ENCODE measurements at regions not wholly inside any gene's neighbourhood (a gene's known extent, or its start where the extent isn't known, plus 50 kb on each side); places are given as distances from the start of the nearest gene placed in this dataset.

DNA sequence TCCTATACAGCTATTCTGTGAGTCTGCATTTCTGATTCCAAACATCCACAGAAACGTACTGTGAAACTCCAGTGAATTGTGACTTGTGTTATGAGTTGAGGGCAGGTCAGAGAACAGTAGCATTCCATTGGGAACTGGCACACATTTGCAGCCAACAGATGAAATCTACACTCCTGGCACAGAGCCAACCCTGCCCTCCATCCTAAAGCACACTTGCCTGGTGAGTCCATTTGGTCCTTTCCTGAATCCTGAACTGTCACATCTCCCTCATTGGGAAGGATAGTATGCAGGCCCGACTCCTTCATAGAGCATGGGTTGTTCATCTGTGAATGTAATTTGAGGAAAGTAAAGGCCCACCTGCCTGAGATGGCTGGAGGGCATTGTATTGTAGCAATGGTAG, 314.3 kb upstream of the RASGRP1 start:
- no peak for FAIRE-seq

DNA sequence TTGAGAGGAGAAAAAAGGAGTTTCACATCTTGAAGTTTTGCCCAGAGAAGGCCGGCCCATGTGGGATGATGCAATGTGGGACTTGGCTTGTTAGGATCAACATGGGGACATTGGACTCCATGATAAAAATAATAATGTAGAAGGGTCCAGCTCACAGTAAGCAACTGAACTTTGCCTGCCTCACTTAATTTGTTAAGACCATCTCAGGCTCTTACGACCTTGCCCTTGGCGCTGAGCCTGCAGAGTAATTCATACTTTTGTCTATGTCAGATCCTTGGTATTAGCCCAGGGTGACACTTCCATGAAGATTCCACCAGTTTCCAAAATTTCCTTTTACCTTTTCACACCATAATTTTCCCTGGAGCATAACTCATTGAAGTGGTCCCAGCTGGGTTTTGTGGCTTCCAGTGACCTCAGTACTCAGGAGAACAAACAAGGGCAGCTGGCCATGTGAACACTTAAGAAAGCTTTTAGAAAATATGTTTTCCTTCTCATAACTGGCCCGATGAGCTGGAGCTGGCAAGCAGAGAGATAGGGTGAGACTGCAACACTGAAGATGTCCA, 315.4 kb upstream of the RASGRP1 start:
- FAIRE-seq (no peak), DNase-seq (ENCODE audit: insufficient read length, low spot score) (no peak)

More for the DNA sequence above, 314.3 kb upstream of the RASGRP1 start:
- DNase-seq (ENCODE audit: insufficient read length, low spot score), result no peak

GRCh38 chr15:38882221-38882620, 317.6 kb upstream of the RASGRP1 start:
- DNase-seq (ENCODE audit: insufficient read length, low spot score), result no peak
- FAIRE-seq, result no peak

GRCh38 chr15:38883987-38884386, 319.4 kb upstream of the RASGRP1 start:
- no peak for FAIRE-seq
- DNase-seq (ENCODE audit: insufficient read length, low spot score), result no peak

GRCh38 chr15:38885001-38885400, 320.4 kb upstream of the RASGRP1 start:
- no peak for FAIRE-seq
- DNase-seq (ENCODE audit: insufficient read length, low spot score), result no peak

DNA sequence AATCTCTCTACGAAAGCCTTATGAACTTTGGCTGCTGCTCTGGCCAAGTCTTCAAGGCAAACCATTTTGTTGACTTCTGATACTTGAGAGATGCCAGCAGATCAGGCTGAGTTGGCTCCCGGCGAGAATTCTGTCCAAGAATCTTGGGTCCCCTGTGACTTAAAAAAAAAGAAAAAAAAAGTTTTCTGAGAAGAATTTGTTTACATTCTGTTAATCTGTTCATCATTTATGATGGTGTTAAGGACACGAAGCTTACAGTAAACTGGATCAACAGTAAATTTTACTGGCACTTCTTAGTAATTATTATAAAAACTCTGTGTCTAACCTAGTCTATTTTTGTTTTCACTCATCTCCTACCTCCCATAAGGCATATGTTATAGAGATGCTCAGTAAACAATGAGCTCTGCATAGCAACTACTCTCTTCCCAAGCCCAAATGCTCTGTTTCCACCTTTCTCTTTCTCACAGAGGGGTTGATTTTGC, 320.9 kb upstream of the RASGRP1 start:
- FAIRE-seq (no peak), DNase-seq (ENCODE audit: insufficient read length, low spot score) (no peak)

GRCh38 chr15:38886315-38887163, 321.9 kb upstream of the RASGRP1 start:
- DNase-seq (ENCODE audit: insufficient read length, low spot score) (no peak), FAIRE-seq (no peak)

GRCh38 chr15:38888701-38889221, 324.1 kb upstream of the RASGRP1 start:
- DNase-seq (ENCODE audit: insufficient read length, low spot score), result no peak
- no peak for FAIRE-seq

DNA sequence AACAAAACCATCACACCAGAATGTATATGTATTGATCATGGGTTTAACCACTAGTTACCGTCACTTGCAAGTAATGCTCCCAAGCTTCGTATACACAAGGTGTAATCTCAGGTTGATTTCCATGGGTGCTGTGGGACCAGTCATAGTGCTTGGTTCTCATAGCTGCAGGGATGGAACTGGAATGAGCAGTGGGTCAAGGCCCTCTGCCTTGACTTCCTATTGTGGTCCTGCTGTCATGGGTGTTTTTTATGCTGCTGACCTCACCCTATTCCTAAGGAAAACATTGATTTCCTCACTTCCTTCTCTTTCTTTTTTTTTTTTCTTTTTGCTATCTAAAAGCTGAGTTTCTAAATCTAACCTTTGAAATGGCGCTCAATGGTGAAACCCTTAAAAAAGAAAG, 325.6 kb upstream of the RASGRP1 start:
- no peak for DNase-seq (ENCODE audit: insufficient read length, low spot score)
- no peak for FAIRE-seq

DNA sequence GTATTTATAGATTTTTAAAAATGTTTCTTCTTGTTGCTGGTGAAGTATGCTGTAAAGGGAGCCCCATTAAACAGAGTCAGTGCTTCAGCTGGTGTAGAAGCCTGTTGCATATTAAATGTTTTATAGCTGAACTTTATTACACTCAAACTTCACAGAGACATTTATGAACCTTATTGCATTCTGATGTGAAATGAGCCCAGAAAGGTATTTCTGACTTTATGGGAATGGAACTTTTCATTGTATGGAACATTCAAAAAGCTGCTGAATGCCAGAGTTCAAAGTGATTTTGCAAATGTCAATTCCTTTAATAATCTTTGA, 329.3 kb upstream of the RASGRP1 start:
- DNase-seq (ENCODE audit: insufficient read length, low spot score) (no peak), FAIRE-seq (no peak)

DNA sequence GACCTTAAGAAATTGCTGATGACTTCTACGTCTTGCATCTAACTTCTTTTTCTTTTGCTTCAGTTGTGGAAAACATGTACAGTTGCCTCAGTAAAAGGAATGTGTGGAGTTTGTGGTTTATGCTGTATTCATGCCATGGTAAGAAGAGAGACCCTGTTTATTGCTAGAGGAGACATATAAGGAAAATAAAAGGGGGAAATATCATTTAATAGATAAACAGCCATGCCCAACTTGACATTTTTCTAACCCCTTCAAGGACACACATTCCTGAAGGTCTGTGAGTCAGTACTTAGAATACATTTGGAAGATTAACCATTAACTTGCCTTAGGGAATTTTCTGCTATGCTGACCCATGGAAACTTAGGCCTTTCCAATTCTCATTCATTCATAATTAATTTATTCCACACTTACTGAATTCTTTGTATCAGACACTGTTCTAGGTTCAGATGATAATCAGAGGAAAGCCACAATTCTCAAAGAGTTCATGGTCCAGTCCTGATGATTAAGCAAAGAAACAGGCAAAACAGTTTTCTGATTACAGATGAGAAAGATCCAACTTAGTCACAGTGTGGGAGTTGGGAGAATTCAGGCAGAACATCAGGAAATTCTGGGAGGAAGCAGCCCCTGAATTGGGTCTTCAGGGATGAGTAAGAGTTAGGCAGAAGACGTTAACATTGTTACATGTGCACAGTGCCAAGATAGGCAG, 329.8 kb upstream of the RASGRP1 start:
- DNase-seq (ENCODE audit: insufficient read length, low spot score), result peak; percentile 44
- FAIRE-seq, result peak; percentile 64

- FAIRE-seq (peak; percentile 4), DNase-seq (ENCODE audit: insufficient read length, low spot score) (no peak)
These were observed 331.0 kb upstream of the RASGRP1 start for GRCh38 chr15:38895326-38896255.

DNA sequence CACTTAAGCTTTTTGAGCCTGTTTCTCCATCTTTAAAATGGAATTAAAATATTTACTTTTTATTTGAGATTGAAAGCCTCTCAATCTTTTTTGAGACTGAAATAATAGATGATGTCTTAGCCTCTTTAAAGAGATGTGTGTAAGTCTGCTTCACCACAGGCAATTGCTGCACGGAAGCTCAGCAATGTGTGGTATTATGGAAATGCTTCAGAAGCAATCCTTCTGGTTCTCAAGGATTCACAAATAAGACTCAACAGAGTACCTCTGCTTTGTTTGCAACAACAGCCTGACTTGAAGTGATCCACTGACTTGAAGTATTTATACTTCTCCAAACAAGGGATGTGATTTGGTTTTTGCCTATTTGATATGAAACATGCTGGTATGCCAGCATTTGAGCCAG, 332.0 kb upstream of the RASGRP1 start:
- no peak for FAIRE-seq
- no peak for DNase-seq (ENCODE audit: insufficient read length, low spot score)

- no peak for FAIRE-seq
These were observed 332.9 kb upstream of the RASGRP1 start for GRCh38 chr15:38897551-38897950.

GRCh38 chr15:38898236-38898635, 333.6 kb upstream of the RASGRP1 start:
- FAIRE-seq (no peak), DNase-seq (ENCODE audit: insufficient read length, low spot score) (no peak)

More at GRCh38 chr15:38897551-38897950, 332.9 kb upstream of the RASGRP1 start:
- DNase-seq (ENCODE audit: insufficient read length, low spot score), result no peak

DNA sequence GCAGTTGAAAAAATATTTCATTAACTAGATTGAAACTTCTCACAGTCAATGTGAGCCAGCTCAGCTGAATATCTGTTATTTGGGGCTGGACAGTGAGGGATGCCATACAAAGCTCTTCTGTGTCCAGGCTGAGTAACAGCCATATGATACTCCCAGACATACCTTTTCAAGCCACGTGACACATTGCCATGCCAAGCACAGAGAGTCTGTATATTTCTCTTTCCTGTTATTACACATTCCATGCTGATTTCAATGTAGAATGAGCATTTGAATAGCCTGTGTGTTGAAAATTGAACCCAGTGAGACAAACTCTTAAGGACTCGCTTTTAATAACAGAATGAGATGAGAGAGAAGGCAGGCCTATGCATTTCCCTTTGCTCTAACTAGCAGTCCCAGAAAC, 334.7 kb upstream of the RASGRP1 start:
- DNase-seq (ENCODE audit: insufficient read length, low spot score) (no peak), FAIRE-seq (no peak)

DNA sequence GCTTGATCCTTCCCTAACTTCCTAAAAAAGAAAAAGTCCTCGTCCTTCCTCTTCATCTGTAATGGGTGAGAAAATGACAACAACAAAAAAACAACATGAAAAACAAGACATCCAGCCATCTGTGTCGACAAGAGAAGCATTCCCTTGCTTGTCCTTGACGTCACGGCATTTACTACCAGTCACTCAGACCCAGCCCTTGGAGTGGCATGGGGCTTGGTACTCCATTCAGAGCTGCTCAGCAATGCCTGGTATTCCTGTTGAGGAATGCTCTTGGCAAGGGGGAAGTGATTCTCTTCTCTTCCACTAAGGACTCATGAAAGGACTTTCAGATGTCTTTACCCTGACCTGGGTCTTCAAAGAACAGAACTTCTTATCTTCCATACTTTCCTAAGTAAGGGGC, 339.7 kb upstream of the RASGRP1 start:
- DNase-seq (ENCODE audit: insufficient read length, low spot score) (no peak), FAIRE-seq (no peak)

GRCh38 chr15:38905632-38906031, 341.0 kb upstream of the RASGRP1 start:
- DNase-seq (ENCODE audit: insufficient read length, low spot score) (no peak), FAIRE-seq (no peak)

DNA sequence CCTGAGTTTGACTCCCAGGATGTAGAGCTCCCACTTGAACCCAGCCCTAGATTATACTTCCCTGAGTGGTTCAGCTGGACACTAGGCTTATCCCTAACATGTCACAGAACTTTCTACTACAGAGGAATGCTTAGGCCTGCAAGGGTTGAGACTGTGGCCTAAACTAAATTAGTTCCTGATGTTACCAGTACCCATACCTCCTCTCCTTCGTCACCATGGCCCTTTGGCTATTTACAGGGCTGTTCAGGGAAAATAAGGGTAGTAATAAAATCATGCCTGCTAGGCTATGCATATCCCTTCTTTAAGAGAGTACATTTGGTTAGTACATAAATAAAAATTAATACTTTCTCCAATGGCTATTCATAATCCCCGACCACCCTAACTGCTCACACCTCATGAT, 356.4 kb upstream of the RASGRP1 start:
- FAIRE-seq, result no peak
- no peak for DNase-seq (ENCODE audit: insufficient read length, low spot score)

DNA sequence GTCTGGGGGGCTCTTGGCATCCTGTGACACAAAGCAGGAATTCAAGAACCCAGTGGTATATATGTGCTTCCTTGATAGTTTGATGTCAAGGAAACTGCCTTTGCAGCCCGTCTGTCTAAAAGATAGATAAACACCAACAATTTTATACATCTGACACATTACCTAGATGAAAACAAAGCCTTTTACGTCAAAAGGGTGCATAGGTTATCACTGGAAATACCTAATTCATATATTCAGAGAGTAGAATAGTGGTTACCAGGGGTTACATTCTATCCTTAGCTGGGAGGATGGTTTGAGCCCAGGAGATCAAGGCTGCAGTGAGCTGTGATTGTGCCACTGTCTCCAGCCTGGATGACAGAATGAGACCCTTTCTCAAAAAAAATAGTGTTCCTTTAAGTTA, 356.9 kb upstream of the RASGRP1 start:
- no peak for DNase-seq (ENCODE audit: insufficient read length, low spot score)
- FAIRE-seq, result no peak

All from HTR-8/SVneo (cell line).